ENCODE measurements at regions not wholly inside any gene's neighbourhood (a gene's known extent, or its start where the extent isn't known, plus 50 kb on each side); places are given as distances from the start of the nearest gene placed in this dataset.

- TF ChIP-seq, protein P1, sequence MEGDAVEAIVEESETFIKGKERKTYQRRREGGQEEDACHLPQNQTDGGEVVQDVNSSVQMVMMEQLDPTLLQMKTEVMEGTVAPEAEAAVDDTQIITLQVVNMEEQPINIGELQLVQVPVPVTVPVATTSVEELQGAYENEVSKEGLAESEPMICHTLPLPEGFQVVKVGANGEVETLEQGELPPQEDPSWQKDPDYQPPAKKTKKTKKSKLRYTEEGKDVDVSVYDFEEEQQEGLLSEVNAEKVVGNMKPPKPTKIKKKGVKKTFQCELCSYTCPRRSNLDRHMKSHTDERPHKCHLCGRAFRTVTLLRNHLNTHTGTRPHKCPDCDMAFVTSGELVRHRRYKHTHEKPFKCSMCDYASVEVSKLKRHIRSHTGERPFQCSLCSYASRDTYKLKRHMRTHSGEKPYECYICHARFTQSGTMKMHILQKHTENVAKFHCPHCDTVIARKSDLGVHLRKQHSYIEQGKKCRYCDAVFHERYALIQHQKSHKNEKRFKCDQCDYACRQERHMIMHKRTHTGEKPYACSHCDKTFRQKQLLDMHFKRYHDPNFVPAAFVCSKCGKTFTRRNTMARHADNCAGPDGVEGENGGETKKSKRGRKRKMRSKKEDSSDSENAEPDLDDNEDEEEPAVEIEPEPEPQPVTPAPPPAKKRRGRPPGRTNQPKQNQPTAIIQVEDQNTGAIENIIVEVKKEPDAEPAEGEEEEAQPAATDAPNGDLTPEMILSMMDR (IDR thresholded peaks at IDR 0.05): no peak
- TF ChIP-seq POLR2A (IDR thresholded peaks at IDR 0.05): no peak
Measured at GRCh38 chr14:40280652-40281051, 848.4 kb upstream of the FBXO33 start.
